ENCODE measurements at regions not wholly inside any gene's neighbourhood (a gene's known extent, or its start where the extent isn't known, plus 50 kb on each side); places are given as distances from the start of the nearest gene placed in this dataset.

DNA sequence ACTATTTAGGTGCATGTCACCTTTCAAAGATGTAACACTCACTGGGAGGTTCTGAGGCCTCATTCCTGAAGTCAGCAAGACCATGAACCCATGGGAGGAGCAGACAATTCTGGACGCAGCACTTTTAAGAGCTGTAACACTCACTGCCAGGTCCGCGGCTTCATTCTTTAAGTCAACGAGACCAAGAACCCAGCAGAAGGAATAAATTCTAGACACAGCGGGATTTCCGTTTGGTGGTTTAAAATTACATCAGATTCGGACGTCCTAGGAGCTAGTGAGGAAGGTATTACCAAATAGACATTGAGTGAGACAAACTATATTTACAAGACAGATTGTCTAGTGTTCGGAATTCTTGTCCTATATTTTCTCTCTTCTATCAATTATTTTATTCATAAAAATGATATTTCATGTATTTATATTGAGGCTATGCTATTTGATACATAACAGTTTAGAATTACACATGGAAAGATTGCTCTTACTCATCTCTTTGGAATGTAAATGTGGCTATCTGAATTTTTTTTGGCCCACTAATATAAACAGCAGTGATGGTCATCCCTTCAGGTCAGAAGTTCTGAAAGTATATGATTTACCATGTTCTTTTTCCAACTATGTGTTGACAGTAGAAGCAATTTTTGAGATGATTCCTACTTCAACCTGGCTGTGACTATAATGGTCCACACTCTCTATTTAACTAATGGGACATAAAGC, 1973.0 kb upstream of the FLRT2 start:
- intact Hi-C loops (cut with DNase I), result no loop called here
- Histone ChIP-seq H3K9me3 (no peaks in the 10 kb centered on the region), H3K27ac (no peak overlapping the region), H3K36me3 (no peaks in the 10 kb centered on the region), H3K4me3 (no peak overlapping the region), H3K9ac (ENCODE audit: low read depth in 2 of 2, low read length in 2 of 2) (no peak overlapping the region), H3K27me3 (no peaks in the 10 kb centered on the region), H3K4me1 (no peaks in the 10 kb centered on the region)
- DNase-seq, result no peak
- TF ChIP-seq CTCF (IDR thresholded peaks at IDR 0.05), result no peak

- no peaks in the 10 kb centered on the region for H3K9me3 ChIP-seq
- no peak overlapping the region for H3K27ac ChIP-seq
- DNase-seq, result no peak
- intact Hi-C loops (cut with DNase I), result no loop called here
- no peaks in the 10 kb centered on the region for H3K4me1 ChIP-seq
- no peaks in the 10 kb centered on the region for H3K36me3 ChIP-seq
- no peak overlapping the region for H3K4me3 ChIP-seq
- no peak overlapping the region for H3K9ac ChIP-seq (ENCODE audit: low read depth in 2 of 2, low read length in 2 of 2)
- H3K27me3 ChIP-seq, result no peaks in the 10 kb centered on the region
- no peak for TF ChIP-seq CTCF (IDR thresholded peaks at IDR 0.05)
Observed at GRCh38 chr14:83558946-83559345, 1971.0 kb upstream of the FLRT2 start.

GRCh38 chr14:83559721-83560120, 1970.2 kb upstream of the FLRT2 start:
- Histone ChIP-seq H3K4me3 (no peak overlapping the region), H3K27me3 (no peaks in the 10 kb centered on the region), H3K9ac (ENCODE audit: low read depth in 2 of 2, low read length in 2 of 2) (no peak overlapping the region), H3K27ac (no peak overlapping the region), H3K9me3 (no peaks in the 10 kb centered on the region), H3K4me1 (no peaks in the 10 kb centered on the region), H3K36me3 (no peaks in the 10 kb centered on the region)
- TF ChIP-seq CTCF (IDR thresholded peaks at IDR 0.05), result no peak
- intact Hi-C loops (cut with DNase I), result no loop called here
- no peak for DNase-seq

DNA sequence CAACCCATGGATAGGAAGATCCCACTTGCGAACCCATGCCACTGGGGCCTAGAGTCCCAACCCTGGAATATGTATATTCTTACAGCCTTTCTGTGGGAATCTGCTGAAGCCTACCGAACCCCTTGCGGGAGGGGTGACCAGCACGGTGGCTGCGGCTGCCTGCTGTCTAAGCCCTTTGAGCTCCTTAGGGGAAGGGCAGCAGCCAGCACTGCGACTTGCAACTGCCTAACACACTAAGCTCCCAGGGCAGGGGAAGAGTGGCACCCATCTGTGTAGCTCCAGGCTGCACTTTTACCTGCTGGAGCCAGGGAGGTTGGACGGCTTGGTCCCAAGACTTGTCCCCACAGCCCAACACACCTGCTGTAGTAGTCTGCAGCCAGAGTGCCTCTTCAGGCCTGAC, 1968.7 kb upstream of the FLRT2 start:
- H3K27ac ChIP-seq, result no peak overlapping the region
- TF ChIP-seq CTCF (IDR thresholded peaks at IDR 0.05), result no peak
- H3K9me3 ChIP-seq, result no peaks in the 10 kb centered on the region
- DNase-seq, result no peak
- H3K9ac ChIP-seq (ENCODE audit: low read depth in 2 of 2, low read length in 2 of 2), result no peak overlapping the region
- H3K36me3 ChIP-seq, result no peaks in the 10 kb centered on the region
- intact Hi-C loops (cut with DNase I), result no loop called here
- H3K4me3 ChIP-seq, result no peak overlapping the region
- no peaks in the 10 kb centered on the region for H3K27me3 ChIP-seq
- no peaks in the 10 kb centered on the region for H3K4me1 ChIP-seq

DNA sequence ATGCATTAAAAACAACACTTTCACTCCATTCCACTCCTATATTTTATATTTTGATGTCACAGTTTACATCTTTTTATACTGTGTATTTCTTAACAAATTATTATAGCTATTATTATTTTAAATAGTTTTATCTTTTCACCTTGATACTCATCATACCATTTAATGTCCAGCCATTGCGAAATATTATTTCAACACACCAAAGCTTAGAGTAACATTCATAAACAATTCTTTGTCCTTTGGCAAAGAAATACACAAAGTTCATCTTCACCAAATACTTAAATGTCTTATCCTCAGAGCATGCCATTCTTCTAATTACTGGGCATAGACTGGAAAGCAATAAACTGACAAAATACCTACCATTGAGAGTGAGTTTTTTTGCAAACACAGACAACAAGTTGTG, 1963.4 kb upstream of the FLRT2 start:
- no peaks in the 10 kb centered on the region for H3K9me3 ChIP-seq
- intact Hi-C loops (cut with DNase I), result no loop called here
- no peaks in the 10 kb centered on the region for H3K27me3 ChIP-seq
- no peaks in the 10 kb centered on the region for H3K4me1 ChIP-seq
- H3K27ac ChIP-seq, result no peak overlapping the region
- TF ChIP-seq CTCF (IDR thresholded peaks at IDR 0.05), result no peak
- H3K9ac ChIP-seq (ENCODE audit: low read depth in 2 of 2, low read length in 2 of 2), result no peak overlapping the region
- no peaks in the 10 kb centered on the region for H3K36me3 ChIP-seq
- H3K4me3 ChIP-seq, result no peak overlapping the region
- no peak for DNase-seq
